SJCRH30 (cell line): ENCODE measurements at regions not wholly inside any gene's neighbourhood (a gene's known extent, or its start where the extent isn't known, plus 50 kb on each side); places are given as distances from the start of the nearest gene placed in this dataset.
A peak's percentile ranks its signal among the peaks of the same experiment; 100 is the strongest.

Experiments used
- DNase-seq, 2 experiments: peaks; one replicate each; pipeline ENCODE4 v3.0.0-alpha.2; 2015 to 2020
- H3K27ac ChIP-seq: fragments of 250-450 bp; sonication (Bioruptor Pico); 2 replicates; pipeline ENCODE4 v1.5.1; 2020; ENCODE audit warnings: mild to moderate bottlenecking, moderate library complexity
- H3K27me3 ChIP-seq: fragments of 250-450 bp; sonication (Bioruptor Pico); 2 replicates; pipeline ENCODE4 v1.5.1; 2020; ENCODE audit warnings: mild to moderate bottlenecking, moderate library complexity
- H3K36me3 ChIP-seq: fragments of 250-450 bp; sonication (Bioruptor Pico); 2 replicates; pipeline ENCODE4 v1.5.1; 2020; ENCODE audit warnings: mild to moderate bottlenecking, moderate library complexity
- H3K4me1 ChIP-seq: fragments of 250-450 bp; sonication (Bioruptor Pico); 2 replicates; pipeline ENCODE4 v1.5.1; 2020; ENCODE audit warnings: mild to moderate bottlenecking, moderate library complexity
- H3K4me3 ChIP-seq: fragments of 250-450 bp; sonication (Bioruptor Pico); 2 replicates; pipeline ENCODE4 v1.5.1; 2020; ENCODE audit warnings: mild to moderate bottlenecking, moderate library complexity
- H3K9me3 ChIP-seq: fragments of 250-450 bp; sonication (Bioruptor Pico); replicated peaks from 2 replicates; pipeline ENCODE4 v1.5.1; 2020; ENCODE audit warnings: mild to moderate bottlenecking, moderate library complexity

DNA sequence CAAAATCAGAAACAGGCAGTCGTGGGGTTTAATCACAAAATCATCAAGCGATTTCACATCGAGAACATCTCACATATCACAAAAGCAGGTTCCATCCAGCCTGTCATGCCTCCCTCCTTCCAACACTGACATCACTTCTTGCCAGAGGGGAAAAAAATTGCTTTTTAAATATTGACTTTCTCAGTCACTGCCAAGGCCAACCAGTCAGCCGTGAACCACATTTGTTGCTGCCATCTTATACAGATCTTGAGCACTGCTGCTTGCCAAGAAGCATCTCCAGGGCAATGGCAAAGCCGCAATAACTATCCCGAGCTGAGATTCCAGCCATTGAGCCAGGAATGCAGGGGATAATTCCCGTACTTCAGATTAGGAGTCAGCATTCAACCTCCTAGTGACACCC lies 174.6 kb downstream of the ANXA2 start:
- Histone ChIP-seq H3K36me3 (no peaks in the 10 kb centered on the region), H3K4me3 (no peak overlapping the region), H3K4me1 (no peaks in the 10 kb centered on the region), H3K9me3 (no peaks in the 10 kb centered on the region), H3K27me3 (peaks cover 3% of the 10 kb centered on the region; the same call in 1 of the 2 replicates), H3K27ac (no peak overlapping the region)
- no peak for DNase-seq

DNA sequence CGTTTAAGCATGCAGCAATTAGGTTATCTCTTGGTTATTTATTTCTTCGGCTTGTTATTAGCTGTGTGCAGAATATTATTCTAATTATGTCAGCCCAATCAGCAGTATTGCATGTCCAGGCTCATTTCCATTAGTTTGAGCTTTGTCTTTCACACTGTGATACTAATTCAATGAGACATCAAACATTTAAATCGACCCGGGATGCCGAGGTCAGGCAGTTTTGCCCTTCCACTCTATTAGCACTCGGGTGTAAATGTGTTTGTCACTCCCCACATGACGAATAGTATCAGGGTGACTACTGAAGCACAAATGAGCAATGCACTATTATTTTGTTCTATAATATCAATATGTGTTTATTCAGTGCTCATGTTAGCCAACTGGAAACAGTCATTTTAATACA lies 170.9 kb downstream of the ANXA2 start:
- Histone ChIP-seq H3K9me3 (no peaks in the 10 kb centered on the region), H3K27ac (no peak overlapping the region), H3K4me3 (no peak overlapping the region), H3K4me1 (no peaks in the 10 kb centered on the region), H3K27me3 (no peaks in the 10 kb centered on the region), H3K36me3 (no peaks in the 10 kb centered on the region)
- no peak for DNase-seq

DNA sequence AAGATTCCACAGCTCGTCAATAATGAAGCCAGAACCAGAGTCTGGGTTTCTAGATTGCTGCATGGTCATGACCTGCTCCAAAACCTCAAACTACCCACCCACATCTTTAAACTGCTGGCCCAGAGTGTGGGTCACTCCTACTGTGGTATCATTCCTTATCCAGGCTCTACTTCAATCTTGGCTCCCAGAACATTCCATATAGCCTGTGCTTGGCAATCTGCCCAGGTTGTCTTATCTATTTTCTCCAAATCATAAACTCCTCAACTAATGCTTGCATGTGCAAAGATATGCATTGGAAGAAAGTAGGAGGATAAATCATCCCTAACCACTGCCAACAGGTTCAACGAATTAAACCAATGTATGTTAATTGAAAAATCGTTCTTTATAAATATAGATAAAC lies 169.7 kb downstream of the ANXA2 start:
- H3K4me3 ChIP-seq: no peak overlapping the region
- H3K27me3 ChIP-seq: no peaks in the 10 kb centered on the region
- no peaks in the 10 kb centered on the region for H3K4me1 ChIP-seq
- no peaks in the 10 kb centered on the region for H3K9me3 ChIP-seq
- peak in 1 of 2 experiments; percentile 9 for DNase-seq
- no peaks in the 10 kb centered on the region for H3K36me3 ChIP-seq
- no peak overlapping the region for H3K27ac ChIP-seq

DNA sequence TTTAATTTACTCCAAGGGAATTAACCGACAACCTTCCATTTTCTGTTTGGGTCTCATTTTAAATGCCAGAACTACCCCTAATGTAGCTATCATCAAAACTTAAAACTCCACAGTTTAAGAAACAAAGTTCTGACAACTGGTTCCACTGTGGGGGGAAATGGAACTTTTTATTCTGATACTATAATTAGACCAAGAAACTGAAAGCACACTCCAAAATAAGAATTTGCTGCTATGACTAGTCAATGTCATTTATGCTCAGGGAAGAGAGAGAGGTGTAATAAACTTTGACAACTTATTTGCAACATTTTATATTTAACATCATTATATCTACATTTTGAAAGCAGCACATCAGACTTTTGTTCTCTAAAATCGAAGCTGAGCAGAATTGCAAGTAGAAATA lies 169.2 kb downstream of the ANXA2 start:
- no peaks in the 10 kb centered on the region for H3K27me3 ChIP-seq

DNA sequence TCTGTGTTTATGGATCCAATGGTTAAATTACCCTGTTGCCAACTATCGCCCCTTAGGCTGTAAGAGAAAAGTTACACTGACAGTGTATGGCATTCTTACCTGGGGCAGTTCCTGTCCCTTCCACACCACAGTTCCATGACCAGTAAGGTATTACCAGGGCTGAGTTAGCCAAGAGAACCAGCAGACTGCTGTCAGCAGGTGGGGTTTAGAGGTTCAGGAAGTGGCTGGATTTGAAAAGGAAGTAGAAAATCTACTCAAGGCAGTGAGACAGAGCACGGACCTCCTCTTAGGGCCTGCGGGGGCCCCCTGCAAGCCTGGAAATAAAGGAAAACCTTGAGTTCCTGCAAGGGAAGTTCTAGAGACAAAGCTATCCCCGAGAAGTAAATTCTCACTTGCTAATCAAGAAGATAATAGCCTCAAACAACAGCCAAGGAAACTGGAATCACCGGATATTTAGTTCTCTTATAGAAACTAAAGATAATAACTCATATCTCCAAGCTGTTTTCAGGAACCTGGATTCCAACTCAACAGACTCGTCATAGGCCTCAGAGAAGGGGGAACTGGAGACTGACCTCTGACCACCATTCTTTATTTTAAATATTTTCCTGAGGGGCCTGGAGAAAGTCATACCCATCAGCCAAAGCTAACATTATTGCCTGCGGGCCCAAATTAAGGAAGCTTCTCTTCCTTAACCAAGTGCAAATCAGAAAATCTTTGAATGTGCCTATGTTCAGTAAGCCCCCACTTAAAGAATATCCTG lies 161.7 kb downstream of the ANXA2 start:
- Histone ChIP-seq H3K4me1 (no peaks in the 10 kb centered on the region), H3K4me3 (no peak overlapping the region), H3K36me3 (no peaks in the 10 kb centered on the region), H3K9me3 (no peaks in the 10 kb centered on the region), H3K27me3 (no peaks in the 10 kb centered on the region), H3K27ac (no peak overlapping the region)
- DNase-seq: peak in 1 of 2 experiments; percentile 6

More for the DNA sequence above, 169.2 kb downstream of the ANXA2 start:
- Histone ChIP-seq H3K27ac (no peak overlapping the region), H3K4me3 (no peak overlapping the region), H3K9me3 (no peaks in the 10 kb centered on the region), H3K36me3 (no peaks in the 10 kb centered on the region), H3K4me1 (no peaks in the 10 kb centered on the region)
- DNase-seq: no peak

DNA sequence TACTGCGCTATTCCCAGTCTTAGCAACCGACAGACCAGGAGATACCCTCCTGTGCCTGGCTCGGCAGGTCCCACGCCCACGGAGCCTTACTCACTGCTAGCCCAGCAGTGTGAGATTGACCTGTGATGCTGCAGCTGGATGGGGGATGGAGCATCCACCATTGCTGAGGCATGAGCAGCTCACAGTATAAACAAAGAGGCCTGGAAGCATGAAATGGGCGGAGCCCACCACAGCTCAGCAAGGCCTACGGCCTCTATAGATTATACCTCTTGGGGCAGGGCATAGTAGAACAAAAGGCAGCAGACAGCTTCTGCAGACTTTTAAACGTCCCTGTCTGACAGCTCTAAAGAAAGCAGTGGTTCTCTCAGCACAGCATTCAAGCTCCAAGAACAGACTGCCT lies 160.3 kb downstream of the ANXA2 start:
- Histone ChIP-seq H3K4me3 (no peak overlapping the region), H3K27ac (no peak overlapping the region), H3K27me3 (no peaks in the 10 kb centered on the region), H3K9me3 (no peaks in the 10 kb centered on the region), H3K36me3 (no peaks in the 10 kb centered on the region), H3K4me1 (no peaks in the 10 kb centered on the region)
- DNase-seq: no peak

DNA sequence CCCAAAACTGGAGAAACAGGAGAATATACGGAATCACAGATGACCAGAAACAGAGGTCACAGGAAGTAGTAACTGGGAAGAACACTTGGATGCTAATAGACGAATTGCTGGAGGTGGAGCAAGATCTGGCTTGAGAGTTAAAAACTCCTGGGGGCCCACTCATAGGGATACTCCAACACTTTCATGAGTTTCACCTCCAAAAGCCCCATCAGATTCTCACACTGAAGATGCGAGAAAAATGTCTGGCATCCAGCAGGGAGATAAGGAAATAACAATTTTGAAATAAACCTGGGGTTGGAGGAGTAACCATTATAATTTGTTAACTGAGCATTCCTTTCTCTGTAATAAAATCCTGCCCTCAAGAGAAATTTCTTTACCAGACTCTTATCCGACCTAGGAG lies 154.0 kb downstream of the ANXA2 start:
- Histone ChIP-seq H3K27ac (no peak overlapping the region), H3K4me1 (no peaks in the 10 kb centered on the region), H3K27me3 (no peaks in the 10 kb centered on the region), H3K36me3 (no peaks in the 10 kb centered on the region), H3K9me3 (no peaks in the 10 kb centered on the region), H3K4me3 (no peak overlapping the region)
- DNase-seq: no peak

DNA sequence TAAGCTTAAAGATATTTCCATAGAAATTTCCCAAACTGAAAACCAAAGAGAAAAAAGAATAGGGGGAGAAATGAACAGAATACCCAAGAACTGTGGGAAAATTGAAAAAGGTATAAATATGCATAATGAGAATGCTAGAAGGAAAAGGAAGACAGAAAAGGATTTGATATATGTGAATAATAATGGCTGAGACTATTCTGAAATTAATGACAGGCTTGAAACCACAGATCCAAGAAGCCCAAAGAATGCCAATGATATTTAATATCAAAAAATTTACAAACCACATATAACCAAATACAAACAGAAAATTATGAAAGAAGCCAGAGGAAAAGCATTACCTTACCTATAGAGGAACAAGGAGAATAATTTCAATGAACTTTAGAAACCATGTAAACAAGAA lies 153.0 kb downstream of the ANXA2 start:
- H3K27me3 ChIP-seq: 0 out of 2 replicates have a peak, but pooled peaks cover 1% of the 10 kb centered on the region
- no peaks in the 10 kb centered on the region for H3K36me3 ChIP-seq
- no peaks in the 10 kb centered on the region for H3K4me1 ChIP-seq
- no peak overlapping the region for H3K27ac ChIP-seq
- H3K9me3 ChIP-seq: no peaks in the 10 kb centered on the region
- no peak overlapping the region for H3K4me3 ChIP-seq
- no peak for DNase-seq

DNA sequence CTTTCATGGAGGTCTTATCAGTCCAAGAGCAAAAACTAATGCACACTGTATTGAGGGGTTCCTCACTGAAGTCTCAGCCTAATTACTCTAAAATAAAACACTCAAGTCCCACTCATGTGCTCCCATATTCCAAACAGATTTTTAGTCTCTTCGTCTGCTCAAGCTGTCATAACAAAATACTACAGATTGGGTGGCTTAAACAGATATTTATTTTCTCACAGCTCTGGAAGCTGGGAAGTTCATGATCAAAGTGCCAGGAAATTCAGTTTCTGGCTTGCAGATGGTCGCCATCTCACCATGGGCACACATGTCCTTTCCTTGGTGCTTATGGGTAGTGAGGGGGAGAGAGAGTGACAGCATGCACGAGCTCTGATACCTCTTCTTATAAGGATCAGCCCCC lies 147.5 kb downstream of the ANXA2 start:
- Histone ChIP-seq H3K27me3 (0 out of 2 replicates have a peak, but pooled peaks cover 3% of the 10 kb centered on the region), H3K27ac (no peak overlapping the region), H3K4me3 (no peak overlapping the region), H3K36me3 (no peaks in the 10 kb centered on the region), H3K4me1 (no peaks in the 10 kb centered on the region), H3K9me3 (no peaks in the 10 kb centered on the region)
- DNase-seq: no peak

DNA sequence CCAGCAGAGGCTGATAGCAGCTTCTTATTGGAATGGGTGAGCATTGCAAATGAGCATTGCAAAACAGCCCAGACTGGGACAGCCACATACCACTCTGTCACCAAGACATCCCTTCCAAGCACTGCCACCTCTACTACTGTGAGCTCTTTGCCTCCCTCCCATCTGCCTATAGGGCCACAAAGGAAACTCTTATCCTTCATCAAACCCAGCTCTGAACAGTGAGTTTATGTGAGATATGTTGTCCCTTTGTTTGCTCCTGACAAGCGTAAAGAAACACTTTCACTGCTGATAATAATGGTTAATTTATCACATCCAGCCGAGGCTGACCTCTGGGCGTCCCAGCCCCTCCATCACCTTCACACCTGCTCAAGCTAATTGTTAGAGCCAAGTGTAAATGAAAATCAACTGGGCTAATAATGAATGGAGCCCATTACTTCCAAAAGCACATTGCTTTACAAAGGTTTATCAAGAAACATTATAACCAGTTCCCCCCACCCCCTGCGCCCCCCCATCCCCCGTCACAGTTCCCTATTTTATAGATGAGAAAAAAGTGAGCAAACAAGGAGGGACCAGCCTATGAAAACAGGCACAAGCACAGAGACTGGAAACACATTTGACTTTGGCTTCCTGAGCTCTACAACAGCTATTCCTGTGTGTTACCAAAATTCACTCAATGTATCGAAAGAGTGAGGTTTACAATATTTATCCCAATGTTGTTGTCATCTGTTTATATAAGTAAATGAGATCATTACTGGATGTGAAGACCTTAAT lies 146.3 kb downstream of the ANXA2 start:
- no peaks in the 10 kb centered on the region for H3K4me1 ChIP-seq
- no peak for DNase-seq
- H3K27me3 ChIP-seq: 0 out of 2 replicates have a peak, but pooled peaks cover 3% of the 10 kb centered on the region
- no peaks in the 10 kb centered on the region for H3K9me3 ChIP-seq
- H3K4me3 ChIP-seq: no peak overlapping the region
- H3K27ac ChIP-seq: no peak overlapping the region
- no peaks in the 10 kb centered on the region for H3K36me3 ChIP-seq

DNA sequence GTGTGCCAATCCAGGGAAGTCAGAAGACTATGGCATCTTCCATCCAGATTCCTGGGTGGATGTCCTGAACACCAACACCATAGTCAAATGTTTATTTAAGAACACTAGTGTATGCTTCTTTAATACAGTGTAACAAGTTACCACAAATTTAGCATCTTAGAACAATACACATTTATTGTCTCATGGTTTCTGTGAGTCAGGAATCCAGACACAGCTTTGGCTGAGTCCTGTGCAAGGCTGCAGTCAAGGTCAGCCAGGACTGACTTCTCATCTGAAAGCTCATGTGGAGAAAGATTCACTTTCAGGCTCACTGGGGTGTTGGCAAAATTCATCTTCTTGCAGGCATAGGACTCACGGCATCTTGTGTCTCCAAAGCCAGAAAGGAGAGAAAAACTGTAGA lies 143.4 kb downstream of the ANXA2 start:
- H3K4me3 ChIP-seq: no peak overlapping the region
- no peaks in the 10 kb centered on the region for H3K4me1 ChIP-seq
- H3K9me3 ChIP-seq: no peaks in the 10 kb centered on the region
- H3K27ac ChIP-seq: no peak overlapping the region
- no peak for DNase-seq
- H3K36me3 ChIP-seq: no peaks in the 10 kb centered on the region
- 0 out of 2 replicates have a peak, but pooled peaks cover 3% of the 10 kb centered on the region for H3K27me3 ChIP-seq

DNA sequence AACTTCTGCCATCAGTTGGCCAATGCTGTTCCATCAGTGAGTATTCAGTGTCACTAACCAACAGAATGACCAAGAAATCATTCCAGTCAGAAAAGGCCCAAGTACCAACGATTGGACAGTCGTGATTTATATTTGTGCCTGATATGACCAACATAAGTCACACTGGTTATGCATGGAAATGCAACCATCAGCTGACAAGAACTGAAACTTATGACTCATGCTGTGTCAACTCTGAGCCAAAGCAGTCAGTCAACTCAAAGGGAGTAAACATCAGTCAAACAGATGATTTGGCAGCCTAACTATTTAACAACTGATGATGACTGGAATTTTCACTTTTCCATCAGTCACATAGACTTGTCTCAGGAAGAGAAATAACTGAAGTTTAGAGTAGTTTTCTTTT lies 142.4 kb downstream of the ANXA2 start:
- Histone ChIP-seq H3K27ac (no peak overlapping the region), H3K36me3 (no peaks in the 10 kb centered on the region), H3K4me1 (no peaks in the 10 kb centered on the region), H3K4me3 (no peak overlapping the region), H3K27me3 (no peaks in the 10 kb centered on the region), H3K9me3 (no peaks in the 10 kb centered on the region)
- DNase-seq: no peak

DNA sequence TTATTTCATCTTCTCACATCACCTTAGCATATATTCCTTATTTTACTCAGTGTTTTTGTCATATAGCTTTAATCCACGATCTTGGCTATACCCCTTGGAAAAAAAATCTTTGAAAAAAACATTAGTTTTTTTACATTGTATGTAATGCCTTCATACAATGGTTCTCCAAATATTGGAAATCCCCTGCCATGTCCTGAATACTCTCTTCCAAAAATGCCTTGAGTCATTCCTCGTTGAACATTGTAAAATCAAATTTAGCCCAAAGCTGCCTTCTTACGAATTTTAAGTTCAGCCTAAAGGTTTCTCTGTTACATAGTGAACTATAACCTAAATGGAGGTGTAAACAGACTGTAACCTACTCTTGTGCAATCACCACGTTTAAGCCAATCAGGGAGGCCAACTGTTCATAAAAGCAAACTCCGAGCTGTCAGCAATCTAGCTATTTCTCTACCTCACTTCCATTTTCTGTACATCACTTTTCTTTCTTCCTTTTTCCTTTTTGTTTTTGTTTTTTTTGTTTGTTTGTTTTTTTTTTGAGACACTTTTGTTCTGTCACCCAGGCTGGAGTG lies 140.1 kb downstream of the ANXA2 start:
- Histone ChIP-seq H3K27ac (no peak overlapping the region), H3K9me3 (no peaks in the 10 kb centered on the region), H3K36me3 (no peaks in the 10 kb centered on the region), H3K4me3 (no peak overlapping the region), H3K27me3 (no peaks in the 10 kb centered on the region), H3K4me1 (no peaks in the 10 kb centered on the region)
- no peak for DNase-seq

DNA sequence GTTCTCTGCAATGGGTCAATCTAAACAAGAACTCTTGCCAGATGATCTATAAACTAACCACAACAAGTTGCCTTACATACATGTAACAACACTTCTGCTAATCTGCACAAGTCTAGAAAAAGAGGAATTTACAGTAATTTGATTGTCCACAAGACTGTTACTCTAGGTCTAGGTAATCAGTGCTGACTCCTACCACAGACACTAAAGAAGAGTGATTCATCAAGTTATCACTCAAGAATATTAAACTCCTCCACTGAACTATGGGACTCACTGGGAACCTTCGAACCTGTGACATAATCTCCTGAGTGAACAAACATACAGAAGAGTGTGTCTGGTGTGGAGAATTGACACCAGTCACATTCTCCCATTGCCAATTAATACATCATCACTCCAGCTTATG lies 138.3 kb downstream of the ANXA2 start:
- H3K27ac ChIP-seq: no peak overlapping the region
- no peak overlapping the region for H3K4me3 ChIP-seq
- H3K36me3 ChIP-seq: no peaks in the 10 kb centered on the region
- H3K4me1 ChIP-seq: no peaks in the 10 kb centered on the region
- H3K27me3 ChIP-seq: no peaks in the 10 kb centered on the region
- no peak for DNase-seq
- H3K9me3 ChIP-seq: no peaks in the 10 kb centered on the region

DNA sequence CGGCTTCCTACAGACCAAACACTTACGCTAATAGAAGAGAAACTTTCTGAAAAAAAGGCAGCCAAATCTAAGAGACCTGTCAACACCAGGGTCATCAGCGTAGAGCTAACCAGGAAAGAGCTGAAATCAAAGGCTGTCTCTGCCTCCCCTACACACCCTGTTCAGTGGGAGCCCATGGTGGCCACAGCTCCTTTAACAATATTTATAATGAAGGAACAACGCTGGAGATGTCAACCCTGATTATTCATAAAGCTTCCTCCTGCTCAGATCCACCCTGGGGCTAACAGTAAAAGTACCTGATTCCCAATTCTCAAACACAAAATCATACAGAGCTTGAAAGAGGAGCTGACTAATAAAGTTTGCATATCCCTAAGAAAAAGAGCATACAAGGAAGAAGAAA lies 133.7 kb downstream of the ANXA2 start:
- Histone ChIP-seq H3K9me3 (no peaks in the 10 kb centered on the region), H3K27ac (no peak overlapping the region), H3K36me3 (no peaks in the 10 kb centered on the region), H3K4me1 (no peaks in the 10 kb centered on the region), H3K4me3 (no peak overlapping the region), H3K27me3 (no peaks in the 10 kb centered on the region)
- DNase-seq: no peak
